ENCODE measurements at regions not wholly inside any gene's neighbourhood (a gene's known extent, or its start where the extent isn't known, plus 50 kb on each side); places are given as distances from the start of the nearest gene placed in this dataset.

DNA sequence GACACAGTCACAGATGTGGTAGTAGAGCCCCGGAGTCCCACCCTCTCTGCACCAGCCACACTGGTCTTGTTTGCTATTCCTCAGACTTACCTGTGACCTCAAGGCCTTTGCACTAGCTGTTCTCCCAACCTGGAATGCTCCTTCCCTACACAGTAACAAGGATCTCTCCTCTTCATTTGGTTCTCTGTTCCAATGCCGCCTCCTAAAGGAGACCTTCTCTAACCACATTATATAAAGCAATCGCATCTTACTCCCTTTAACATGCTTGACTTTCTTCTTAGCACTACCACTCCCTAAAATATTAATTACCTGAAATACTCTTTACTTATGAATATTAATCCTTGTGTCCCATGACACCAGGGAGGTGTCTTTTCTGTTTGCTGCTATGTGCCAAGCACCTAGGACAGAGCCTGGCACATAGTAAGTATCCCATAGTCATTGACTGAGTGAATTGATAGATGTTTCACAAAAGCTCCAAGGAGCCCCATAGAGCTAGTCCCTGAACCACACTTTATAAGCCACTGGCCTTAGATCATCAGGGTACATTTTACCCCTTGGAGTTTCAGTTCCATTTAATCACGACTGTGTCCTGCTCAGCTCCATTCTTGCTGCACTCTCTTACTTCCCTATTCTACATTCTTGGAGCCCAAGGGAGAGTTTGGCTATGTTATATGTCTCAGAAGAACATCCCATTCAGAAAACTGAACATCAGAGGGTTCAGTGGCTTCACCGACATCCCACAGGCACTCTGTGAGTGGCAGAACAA, 312.7 kb downstream of the RAB28 start:
- in situ Hi-C loops (cut with HindIII; ENCODE audit: low pct_ligation_motif_present, low sequenced_read_pairs): no loop called here
- H3K27me3 ChIP-seq (replicated peaks): no peaks in the 10 kb centered on the region
- no peaks in the 10 kb centered on the region for H3K36me3 ChIP-seq (replicated peaks)
- no peak overlapping the region for H3K27ac ChIP-seq
- TF ChIP-seq, protein P1, sequence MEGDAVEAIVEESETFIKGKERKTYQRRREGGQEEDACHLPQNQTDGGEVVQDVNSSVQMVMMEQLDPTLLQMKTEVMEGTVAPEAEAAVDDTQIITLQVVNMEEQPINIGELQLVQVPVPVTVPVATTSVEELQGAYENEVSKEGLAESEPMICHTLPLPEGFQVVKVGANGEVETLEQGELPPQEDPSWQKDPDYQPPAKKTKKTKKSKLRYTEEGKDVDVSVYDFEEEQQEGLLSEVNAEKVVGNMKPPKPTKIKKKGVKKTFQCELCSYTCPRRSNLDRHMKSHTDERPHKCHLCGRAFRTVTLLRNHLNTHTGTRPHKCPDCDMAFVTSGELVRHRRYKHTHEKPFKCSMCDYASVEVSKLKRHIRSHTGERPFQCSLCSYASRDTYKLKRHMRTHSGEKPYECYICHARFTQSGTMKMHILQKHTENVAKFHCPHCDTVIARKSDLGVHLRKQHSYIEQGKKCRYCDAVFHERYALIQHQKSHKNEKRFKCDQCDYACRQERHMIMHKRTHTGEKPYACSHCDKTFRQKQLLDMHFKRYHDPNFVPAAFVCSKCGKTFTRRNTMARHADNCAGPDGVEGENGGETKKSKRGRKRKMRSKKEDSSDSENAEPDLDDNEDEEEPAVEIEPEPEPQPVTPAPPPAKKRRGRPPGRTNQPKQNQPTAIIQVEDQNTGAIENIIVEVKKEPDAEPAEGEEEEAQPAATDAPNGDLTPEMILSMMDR (IDR thresholded peaks at IDR 0.05; ENCODE audit: low read depth, low read length, missing control alignments): no peak
- DNase-seq: no peak
- H3K4me3 ChIP-seq (ENCODE audit: low read depth, low read length): no peak overlapping the region

DNA sequence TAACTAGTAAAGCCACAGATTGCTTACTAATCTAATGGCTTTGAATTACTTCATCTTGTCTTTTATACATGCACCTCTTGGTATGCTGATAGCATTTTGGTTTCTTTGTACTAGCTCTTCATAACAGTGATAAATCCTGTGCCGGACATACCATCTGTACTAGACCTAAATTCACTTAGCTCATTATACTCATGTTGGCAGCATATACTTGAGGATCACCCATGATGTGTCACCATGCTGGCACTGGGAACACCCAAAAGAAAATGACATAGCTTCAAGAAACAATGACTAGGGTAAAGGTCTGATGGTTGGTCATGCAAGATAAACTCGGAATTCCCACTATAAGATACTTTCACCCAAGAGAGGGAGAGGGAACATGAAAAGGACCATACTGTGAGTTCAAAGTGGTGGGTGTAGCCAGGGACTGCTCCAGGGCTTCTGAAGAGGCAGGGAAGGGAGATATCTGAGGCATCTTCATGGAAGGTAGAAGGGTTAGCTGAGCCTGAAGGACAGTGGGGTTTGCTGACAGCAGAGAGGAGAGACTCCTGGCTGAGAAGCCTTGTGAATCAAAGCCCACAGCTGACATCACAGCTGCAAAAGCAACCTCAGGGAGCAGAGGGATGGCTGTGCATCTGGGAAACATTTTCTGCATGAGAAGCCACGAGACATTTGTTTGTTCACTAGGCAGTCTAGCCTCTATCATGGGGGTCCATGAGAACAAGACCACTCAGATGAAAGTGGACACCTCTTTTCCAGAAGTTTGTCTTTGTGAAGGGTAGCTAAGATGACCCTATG, 314.2 kb downstream of the RAB28 start:
- H3K36me3 ChIP-seq (replicated peaks): no peaks in the 10 kb centered on the region
- H3K27me3 ChIP-seq (replicated peaks): no peaks in the 10 kb centered on the region
- H3K4me3 ChIP-seq (ENCODE audit: low read depth, low read length): no peak overlapping the region
- no peak overlapping the region for H3K27ac ChIP-seq
- in situ Hi-C loops (cut with HindIII; ENCODE audit: low pct_ligation_motif_present, low sequenced_read_pairs): no loop called here
- TF ChIP-seq, protein P1 (IDR thresholded peaks at IDR 0.05; ENCODE audit: low read depth, low read length, missing control alignments): no peak
- no peak for DNase-seq

DNA sequence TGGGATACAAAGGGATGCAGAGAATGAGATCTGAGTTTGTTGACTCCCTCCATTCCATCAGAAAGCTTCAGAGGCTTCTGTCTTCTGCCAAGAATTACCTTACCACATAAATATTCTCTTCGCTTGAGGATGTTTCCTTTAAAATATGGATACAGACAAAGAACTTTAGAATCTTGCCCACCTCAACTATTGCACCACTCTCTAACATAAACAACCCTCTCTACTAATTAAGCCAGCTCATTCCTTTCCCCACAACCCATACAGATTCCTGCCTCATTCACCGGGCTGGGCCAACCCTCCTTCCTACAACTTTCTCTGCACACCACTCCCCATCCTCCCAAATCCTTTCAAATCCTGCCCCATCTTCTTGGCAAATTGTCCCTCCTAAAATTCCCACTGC, 315.8 kb downstream of the RAB28 start:
- H3K27me3 ChIP-seq (replicated peaks): no peaks in the 10 kb centered on the region
- in situ Hi-C loops (cut with HindIII; ENCODE audit: low pct_ligation_motif_present, low sequenced_read_pairs): no loop called here
- no peaks in the 10 kb centered on the region for H3K36me3 ChIP-seq (replicated peaks)
- no peak overlapping the region for H3K27ac ChIP-seq
- no peak for DNase-seq
- H3K4me3 ChIP-seq (ENCODE audit: low read depth, low read length): no peak overlapping the region
- TF ChIP-seq, protein P1 (IDR thresholded peaks at IDR 0.05; ENCODE audit: low read depth, low read length, missing control alignments): no peak

DNA sequence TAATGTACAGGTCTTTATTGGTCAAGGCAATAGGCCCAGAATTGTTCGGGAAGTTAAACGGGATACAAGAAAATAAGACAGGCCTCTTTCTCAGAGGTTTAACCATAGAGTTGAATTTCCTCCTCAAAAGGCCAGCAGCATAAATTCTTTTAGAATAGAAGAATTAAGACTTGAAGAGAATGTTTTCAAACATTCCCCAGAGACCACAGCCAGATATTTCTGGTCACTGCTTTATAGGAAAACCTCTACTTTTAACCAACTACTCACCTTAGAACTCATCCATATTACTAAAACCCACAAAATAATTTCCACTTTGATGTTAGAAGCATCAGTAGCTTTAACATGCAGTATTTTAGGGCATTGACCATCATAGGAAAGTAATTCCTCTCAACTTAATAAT, 317.9 kb downstream of the RAB28 start:
- H3K27ac ChIP-seq: no peak overlapping the region
- TF ChIP-seq, protein P1 (IDR thresholded peaks at IDR 0.05; ENCODE audit: low read depth, low read length, missing control alignments): no peak
- no peaks in the 10 kb centered on the region for H3K27me3 ChIP-seq (replicated peaks)
- no peak for DNase-seq
- in situ Hi-C loops (cut with HindIII; ENCODE audit: low pct_ligation_motif_present, low sequenced_read_pairs): no loop called here
- no peaks in the 10 kb centered on the region for H3K36me3 ChIP-seq (replicated peaks)
- no peak overlapping the region for H3K4me3 ChIP-seq (ENCODE audit: low read depth, low read length)

DNA sequence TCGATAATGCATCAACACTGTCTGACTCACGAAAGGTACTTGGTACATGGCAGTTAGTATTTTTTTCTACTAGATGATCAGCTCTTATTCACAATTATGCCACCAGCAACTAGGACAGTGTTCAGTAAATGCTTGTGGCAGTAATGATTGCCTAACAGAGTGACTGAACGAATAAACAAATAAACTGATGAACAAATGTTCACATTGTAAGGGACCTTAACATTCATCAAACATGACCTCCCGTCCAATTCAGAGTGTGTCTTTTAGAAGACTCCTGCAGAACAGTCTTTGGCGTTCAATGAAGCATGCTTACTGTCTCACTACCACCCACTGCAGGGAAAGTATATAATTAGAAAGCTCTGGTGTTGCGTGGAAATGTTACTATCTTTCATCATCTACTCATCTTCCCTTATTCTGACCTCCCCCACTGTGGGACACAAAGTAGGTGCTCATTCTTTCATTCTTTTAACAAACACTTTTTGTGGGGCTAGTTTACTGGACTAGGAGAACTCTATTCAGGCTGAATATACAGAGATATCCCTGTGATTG, 319.3 kb downstream of the RAB28 start:
- in situ Hi-C loops (cut with HindIII; ENCODE audit: low pct_ligation_motif_present, low sequenced_read_pairs): no loop called here
- H3K27me3 ChIP-seq (replicated peaks): no peaks in the 10 kb centered on the region
- no peaks in the 10 kb centered on the region for H3K36me3 ChIP-seq (replicated peaks)
- DNase-seq: no peak
- no peak overlapping the region for H3K27ac ChIP-seq
- no peak overlapping the region for H3K4me3 ChIP-seq (ENCODE audit: low read depth, low read length)
- TF ChIP-seq, protein P1 (IDR thresholded peaks at IDR 0.05; ENCODE audit: low read depth, low read length, missing control alignments): no peak
